GM12892 (cell line): ENCODE measurements at regions not wholly inside any gene's neighbourhood (a gene's known extent, or its start where the extent isn't known, plus 50 kb on each side); places are given as distances from the start of the nearest gene placed in this dataset.

Experiments
- POLR2A ChIP-seq: IDR thresholded peaks from 2 replicates; pipeline ENCODE4 v1.6.1; 2011; ENCODE audit warnings: low read depth, low read length, control low read depth
- POLR2AphosphoS5 ChIP-seq: IDR thresholded peaks from 2 replicates; pipeline ENCODE4 v1.6.1; 2011; ENCODE audit warnings: low read depth, low read length, control low read depth

DNA sequence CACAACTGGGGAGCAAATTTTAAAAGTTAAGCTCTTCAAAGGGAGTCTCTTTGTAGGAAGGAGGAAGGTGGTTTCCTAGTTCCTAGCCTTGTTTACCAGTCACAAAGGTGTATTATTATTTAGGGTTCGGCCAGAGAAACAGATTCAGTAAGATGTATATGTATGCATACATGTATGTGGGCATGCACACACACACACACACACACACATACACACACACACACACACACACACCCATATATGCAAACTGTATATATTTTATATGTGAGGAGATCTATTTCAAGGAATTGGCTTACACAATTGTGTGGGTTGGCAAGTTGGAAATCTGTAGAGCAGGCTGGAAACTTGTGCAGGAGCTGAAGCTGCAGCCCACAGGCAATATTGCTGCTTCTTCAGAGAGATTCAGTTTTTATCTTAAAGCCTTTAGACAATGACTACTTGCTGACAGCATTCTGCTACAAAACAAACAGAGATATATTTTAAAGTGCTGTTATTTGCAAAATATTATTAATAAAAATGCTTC lies 75.3 kb upstream of the DNAH5 start:
- TF ChIP-seq POLR2A (no peak), POLR2AphosphoS5 (no peak)
